Panc1 (cell line): ENCODE measurements at regions not wholly inside any gene's neighbourhood (a gene's known extent, or its start where the extent isn't known, plus 50 kb on each side); places are given as distances from the start of the nearest gene placed in this dataset.

Experiments
- CTCF ChIP-seq: fragments of 450-650 bp; IDR thresholded peaks from 2 replicates; pipeline ENCODE4 v1.5.1; 2017; ENCODE audit warnings: mild to moderate bottlenecking
- POLR2AphosphoS5 ChIP-seq: IDR thresholded peaks from 2 replicates; pipeline ENCODE4 v1.6.1; 2012; ENCODE audit warnings: mild to moderate bottlenecking, low read depth, low read length, moderate library complexity
- REST ChIP-seq, 2 experiments: IDR thresholded peaks; 2 replicates each; pipeline ENCODE4 v1.6.1; 2011 to 2012; ENCODE audit warnings: low read depth in 2 of 2, control low read depth in 1 of 2, low read length in 1 of 2, mild to moderate bottlenecking in 1 of 2, moderate library complexity in 1 of 2; ENCODE audit not compliant: insufficient read depth in 1 of 2
- SIN3A ChIP-seq: IDR thresholded peaks from 2 replicates; pipeline ENCODE4 v1.6.1; 2012; ENCODE audit warnings: low read depth, mild to moderate bottlenecking, low read length, moderate library complexity, borderline replicate concordance; ENCODE audit not compliant: insufficient read depth
- TCF7L2 ChIP-seq: IDR thresholded peaks from 2 replicates; pipeline ENCODE4 v1.6.1; 2011; ENCODE audit warnings: mild to moderate bottlenecking, low read depth, low read length, inconsistent platforms

GRCh38 chr7:18154726-18155125 lies 127.1 kb upstream of the PRPS1L1 start:
- TF ChIP-seq CTCF (no peak), TCF7L2 (no peak), REST (IDR thresholded peaks at IDR 0.05; ENCODE audit: insufficient read depth in 1 of 2, low read depth in 2 of 2, low read length in 1 of 2) (no peak), POLR2AphosphoS5 (no peak), SIN3A (no peak)
